ENCODE measurements at regions not wholly inside any gene's neighbourhood (a gene's known extent, or its start where the extent isn't known, plus 50 kb on each side); places are given as distances from the start of the nearest gene placed in this dataset.
A peak's percentile ranks its signal among the peaks of the same experiment; 100 is the strongest.

DNA sequence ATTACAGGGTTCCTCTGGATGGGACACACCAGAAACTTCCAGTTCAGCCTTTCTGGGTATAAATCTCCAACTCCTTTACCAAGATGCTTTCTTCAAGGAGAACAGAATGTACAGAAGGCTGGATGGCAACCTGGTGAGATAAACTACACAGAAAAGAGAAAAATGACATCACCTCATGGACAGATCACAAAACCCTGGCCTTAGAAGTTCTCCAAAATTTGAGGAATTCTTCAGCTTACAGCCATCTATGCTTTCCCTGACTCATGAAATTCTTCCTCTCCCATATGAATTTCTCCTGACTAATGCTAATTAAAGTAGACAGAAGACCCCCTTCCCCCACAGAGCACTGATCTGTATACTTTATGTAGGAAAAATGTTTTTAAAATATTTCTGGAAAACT, 345.4 kb downstream of the STIM2 start:
- Histone ChIP-seq H3K27ac (ENCODE audit: low read depth in 1 of 2, low read length in 2 of 2) (no peak overlapping the region), H3K9me3 (ENCODE audit: control insufficient read depth, low read length) (no peaks in the 10 kb centered on the region), H3K36me3 (ENCODE audit: control insufficient read depth in 1 of 2, insufficient read depth in 2 of 2, low read length in 1 of 2) (no peaks in the 10 kb centered on the region), H3K27me3 (ENCODE audit: control insufficient read depth in 1 of 2, insufficient read depth in 2 of 2, low read length in 1 of 2) (no peaks in the 10 kb centered on the region), H3K4me3 (ENCODE audit: low read length in 2 of 2) (no peak overlapping the region), H3K4me1 (ENCODE audit: control insufficient read depth in 1 of 2, insufficient read depth in 2 of 2, low read length in 2 of 2) (peaks cover 0 to 9% of the 10 kb centered on the region in 2 donors)
- DNase-seq = no peak
- ATAC-seq (ENCODE audit: low FRiP score) = no peak
- intact Hi-C loops (cut with DNase I) = no loop called here

DNA sequence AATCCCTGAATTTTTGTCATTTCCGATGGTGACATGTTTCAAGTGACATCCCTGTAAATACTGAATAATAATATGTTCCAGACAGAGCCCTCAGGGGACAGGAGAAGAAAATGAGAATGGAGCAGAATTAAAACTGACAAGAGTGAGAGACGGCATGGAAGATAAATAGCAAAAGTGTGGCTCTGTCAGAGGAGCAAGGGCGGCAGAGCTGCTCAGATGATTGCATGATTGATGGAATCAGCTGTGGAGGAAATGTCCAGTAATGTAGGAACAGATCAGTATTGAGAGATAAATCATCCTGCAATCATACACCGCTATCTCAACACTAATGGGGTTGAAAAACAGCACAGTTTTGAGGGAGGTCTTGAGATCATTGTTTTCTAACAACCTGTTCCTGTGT, 350.3 kb downstream of the STIM2 start:
- no peak overlapping the region for H3K27ac ChIP-seq (ENCODE audit: low read depth in 1 of 2, low read length in 2 of 2)
- peaks cover 2 to 11% of the 10 kb centered on the region in 2 donors for H3K4me1 ChIP-seq (ENCODE audit: control insufficient read depth in 1 of 2, insufficient read depth in 2 of 2, low read length in 2 of 2)
- 78 to 85% methylated on average over 4 of the region's 4 CpGs for WGBS, 2 donors
- H3K36me3 ChIP-seq (ENCODE audit: control insufficient read depth in 1 of 2, insufficient read depth in 2 of 2, low read length in 1 of 2) = no peaks in the 10 kb centered on the region
- no peak for DNase-seq
- no peak for ATAC-seq (ENCODE audit: low FRiP score)
- H3K9me3 ChIP-seq (ENCODE audit: control insufficient read depth, low read length) = no peaks in the 10 kb centered on the region
- H3K27me3 ChIP-seq (ENCODE audit: control insufficient read depth in 1 of 2, insufficient read depth in 2 of 2, low read length in 1 of 2) = no peaks in the 10 kb centered on the region
- intact Hi-C loops (cut with DNase I) = no loop called here
- H3K4me3 ChIP-seq (ENCODE audit: low read length in 2 of 2) = no peak overlapping the region

GRCh38 chr4:27214010-27214409, 353.4 kb downstream of the STIM2 start:
- DNase-seq = no peak
- 14 to 19% methylated on average over 3 of the region's 3 CpGs for WGBS, 2 donors
- intact Hi-C loops (cut with DNase I) = no loop called here

GRCh38 chr4:27215220-27215826, 354.7 kb downstream of the STIM2 start:
- H3K4me3 ChIP-seq (ENCODE audit: low read length in 2 of 2) = no peak overlapping the region
- ATAC-seq (ENCODE audit: low FRiP score) (peak; percentile 15), DNase-seq (peak in 1 of 2 donors; percentile 43)
- peaks cover 3 to 5% of the 10 kb centered on the region in 2 donors for H3K4me1 ChIP-seq (ENCODE audit: control insufficient read depth in 1 of 2, insufficient read depth in 2 of 2, low read length in 2 of 2)
- 4 to 5% methylated on average over 4 of the region's 4 CpGs for WGBS, 2 donors
- intact Hi-C loops (cut with DNase I) = no loop called here
- no peaks in the 10 kb centered on the region for H3K36me3 ChIP-seq (ENCODE audit: control insufficient read depth in 1 of 2, insufficient read depth in 2 of 2, low read length in 1 of 2)
- peak overlapping the region; percentile 47 to 61 for H3K27ac ChIP-seq (ENCODE audit: low read depth in 1 of 2, low read length in 2 of 2)
- no peaks in the 10 kb centered on the region for H3K27me3 ChIP-seq (ENCODE audit: control insufficient read depth in 1 of 2, insufficient read depth in 2 of 2, low read length in 1 of 2)
- no peaks in the 10 kb centered on the region for H3K9me3 ChIP-seq (ENCODE audit: control insufficient read depth, low read length)

More at GRCh38 chr4:27214010-27214409, 353.4 kb downstream of the STIM2 start:
- no peak for ATAC-seq (ENCODE audit: low FRiP score)
- Histone ChIP-seq H3K27me3 (ENCODE audit: control insufficient read depth in 1 of 2, insufficient read depth in 2 of 2, low read length in 1 of 2) (no peaks in the 10 kb centered on the region), H3K4me1 (ENCODE audit: control insufficient read depth in 1 of 2, insufficient read depth in 2 of 2, low read length in 2 of 2) (peaks cover 3 to 5% of the 10 kb centered on the region in 2 donors), H3K36me3 (ENCODE audit: control insufficient read depth in 1 of 2, insufficient read depth in 2 of 2, low read length in 1 of 2) (no peaks in the 10 kb centered on the region), H3K4me3 (ENCODE audit: low read length in 2 of 2) (no peak overlapping the region), H3K27ac (ENCODE audit: low read depth in 1 of 2, low read length in 2 of 2) (no peak overlapping the region), H3K9me3 (ENCODE audit: control insufficient read depth, low read length) (no peaks in the 10 kb centered on the region)

GRCh38 chr4:27217261-27217769, 356.7 kb downstream of the STIM2 start:
- Histone ChIP-seq H3K27me3 (ENCODE audit: control insufficient read depth in 1 of 2, insufficient read depth in 2 of 2, low read length in 1 of 2) (no peaks in the 10 kb centered on the region), H3K27ac (ENCODE audit: low read depth in 1 of 2, low read length in 2 of 2) (peak overlapping the region in 1 of 2 donors; percentile 14), H3K36me3 (ENCODE audit: control insufficient read depth in 1 of 2, insufficient read depth in 2 of 2, low read length in 1 of 2) (no peaks in the 10 kb centered on the region), H3K9me3 (ENCODE audit: control insufficient read depth, low read length) (no peaks in the 10 kb centered on the region), H3K4me1 (ENCODE audit: control insufficient read depth in 1 of 2, insufficient read depth in 2 of 2, low read length in 2 of 2) (peaks cover 3 to 5% of the 10 kb centered on the region in 2 donors), H3K4me3 (ENCODE audit: low read length in 2 of 2) (no peak overlapping the region)
- intact Hi-C loops (cut with DNase I) = no loop called here
- ATAC-seq (ENCODE audit: low FRiP score) = no peak
- no peak for DNase-seq
- WGBS, 2 donors = 36 to 50% methylated on average over 2 of the region's 2 CpGs

DNA sequence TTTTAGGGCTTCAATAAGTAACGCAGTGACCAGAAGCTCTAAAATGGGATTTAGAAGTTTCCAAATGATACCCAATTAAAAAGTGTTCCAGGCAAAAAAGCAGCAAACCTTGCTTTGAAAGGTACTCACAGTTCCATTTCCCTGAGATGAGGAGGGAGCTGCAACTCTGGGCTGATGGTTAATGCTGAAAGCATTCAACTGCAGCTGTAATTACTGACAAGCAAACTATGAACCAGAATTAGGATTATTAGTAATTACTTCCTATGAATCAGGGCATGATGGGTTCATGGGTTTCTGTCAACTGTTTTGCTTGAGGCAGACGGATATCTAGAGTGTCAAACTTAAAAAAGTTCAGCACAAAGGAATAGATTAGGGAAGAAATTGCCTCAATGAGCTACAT, 357.4 kb downstream of the STIM2 start:
- H3K36me3 ChIP-seq (ENCODE audit: control insufficient read depth in 1 of 2, insufficient read depth in 2 of 2, low read length in 1 of 2) = no peaks in the 10 kb centered on the region
- peak overlapping the region in 1 of 2 donors; percentile 43 for H3K27ac ChIP-seq (ENCODE audit: low read depth in 1 of 2, low read length in 2 of 2)
- intact Hi-C loops (cut with DNase I) = no loop called here
- no peak for DNase-seq
- WGBS, 2 donors = 50 to 66% methylated on average over 2 of the region's 2 CpGs
- ATAC-seq (ENCODE audit: low FRiP score) = no peak
- H3K4me1 ChIP-seq (ENCODE audit: control insufficient read depth in 1 of 2, insufficient read depth in 2 of 2, low read length in 2 of 2) = peaks cover 3 to 5% of the 10 kb centered on the region in 2 donors
- no peaks in the 10 kb centered on the region for H3K9me3 ChIP-seq (ENCODE audit: control insufficient read depth, low read length)
- H3K4me3 ChIP-seq (ENCODE audit: low read length in 2 of 2) = no peak overlapping the region
- no peaks in the 10 kb centered on the region for H3K27me3 ChIP-seq (ENCODE audit: control insufficient read depth in 1 of 2, insufficient read depth in 2 of 2, low read length in 1 of 2)

DNA sequence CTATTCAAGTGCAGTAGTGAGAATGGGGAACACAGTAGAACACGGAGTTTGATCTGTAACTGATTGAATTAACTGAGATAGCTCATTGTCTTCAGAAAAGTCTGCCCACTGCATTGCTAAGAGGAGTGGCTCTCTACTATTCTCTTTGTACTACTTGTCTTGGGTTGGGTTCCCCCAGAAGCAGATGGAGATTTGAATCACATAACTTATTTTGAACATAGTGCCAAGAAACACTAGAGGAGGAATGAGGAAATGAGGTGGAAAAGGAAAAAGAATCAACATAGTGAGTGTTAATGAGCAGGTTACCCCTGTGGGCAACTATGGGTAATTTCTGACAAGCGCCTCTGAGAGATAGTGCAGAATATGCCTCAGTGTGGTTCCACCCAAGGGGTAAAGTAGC, 362.7 kb downstream of the STIM2 start:
- intact Hi-C loops (cut with DNase I) = no loop called here
- H3K27ac ChIP-seq (ENCODE audit: low read depth in 1 of 2, low read length in 2 of 2) = no peak overlapping the region
- H3K9me3 ChIP-seq (ENCODE audit: control insufficient read depth, low read length) = no peaks in the 10 kb centered on the region
- no peak for DNase-seq
- WGBS, 2 donors = 84 to 90% methylated on average over 2 of the region's 2 CpGs
- no peaks in the 10 kb centered on the region for H3K36me3 ChIP-seq (ENCODE audit: control insufficient read depth in 1 of 2, insufficient read depth in 2 of 2, low read length in 1 of 2)
- no peak for ATAC-seq (ENCODE audit: low FRiP score)
- no peak overlapping the region for H3K4me3 ChIP-seq (ENCODE audit: low read length in 2 of 2)
- H3K4me1 ChIP-seq (ENCODE audit: control insufficient read depth in 1 of 2, insufficient read depth in 2 of 2, low read length in 2 of 2) = no peaks in the 10 kb centered on the region
- H3K27me3 ChIP-seq (ENCODE audit: control insufficient read depth in 1 of 2, insufficient read depth in 2 of 2, low read length in 1 of 2) = no peaks in the 10 kb centered on the region

DNA sequence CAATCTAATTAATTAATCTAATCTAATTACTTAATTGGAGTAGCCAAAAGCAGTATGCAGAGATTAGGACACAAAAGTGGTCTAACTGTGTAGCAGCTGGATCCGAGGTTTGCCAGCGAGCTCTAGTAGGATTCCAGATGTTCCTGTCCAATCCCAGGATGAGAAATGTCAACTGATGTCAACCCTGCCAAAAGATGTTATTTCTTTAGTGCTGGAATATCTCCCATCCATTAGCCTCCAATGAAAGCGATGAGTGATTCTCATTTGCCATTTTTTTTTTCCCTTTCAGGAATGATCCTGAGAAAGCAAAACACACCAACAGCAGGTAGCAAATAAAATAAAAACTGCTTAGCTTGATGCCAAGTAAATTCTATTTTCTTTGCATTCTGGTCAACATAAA, 372.9 kb downstream of the STIM2 start:
- Histone ChIP-seq H3K9me3 (ENCODE audit: control insufficient read depth, low read length) (no peaks in the 10 kb centered on the region), H3K4me3 (ENCODE audit: low read length in 2 of 2) (no peak overlapping the region), H3K27me3 (ENCODE audit: control insufficient read depth in 1 of 2, insufficient read depth in 2 of 2, low read length in 1 of 2) (no peaks in the 10 kb centered on the region), H3K36me3 (ENCODE audit: control insufficient read depth in 1 of 2, insufficient read depth in 2 of 2, low read length in 1 of 2) (no peaks in the 10 kb centered on the region), H3K27ac (ENCODE audit: low read depth in 1 of 2, low read length in 2 of 2) (no peak overlapping the region), H3K4me1 (ENCODE audit: control insufficient read depth in 1 of 2, insufficient read depth in 2 of 2, low read length in 2 of 2) (no peaks in the 10 kb centered on the region)
- WGBS, 2 donors = 92 to 94% methylated on average over 3 of the region's 3 CpGs
- ATAC-seq (ENCODE audit: low FRiP score) (no peak), DNase-seq (no peak)
- intact Hi-C loops (cut with DNase I) = no loop called here

GRCh38 chr4:27234306-27234899, 373.8 kb downstream of the STIM2 start:
- Histone ChIP-seq H3K4me3 (ENCODE audit: low read length in 2 of 2) (no peak overlapping the region), H3K27me3 (ENCODE audit: control insufficient read depth in 1 of 2, insufficient read depth in 2 of 2, low read length in 1 of 2) (no peaks in the 10 kb centered on the region), H3K36me3 (ENCODE audit: control insufficient read depth in 1 of 2, insufficient read depth in 2 of 2, low read length in 1 of 2) (no peaks in the 10 kb centered on the region), H3K27ac (ENCODE audit: low read depth in 1 of 2, low read length in 2 of 2) (no peak overlapping the region), H3K9me3 (ENCODE audit: control insufficient read depth, low read length) (no peaks in the 10 kb centered on the region), H3K4me1 (ENCODE audit: control insufficient read depth in 1 of 2, insufficient read depth in 2 of 2, low read length in 2 of 2) (peaks cover 0 to 2% of the 10 kb centered on the region in 2 donors)
- intact Hi-C loops (cut with DNase I) = no loop called here
- WGBS, 2 donors = 78 to 81% methylated on average over 6 of the region's 6 CpGs
- ATAC-seq (ENCODE audit: low FRiP score) = no peak
- no peak for DNase-seq
